ENCODE measurements at regions not wholly inside any gene's neighbourhood (a gene's known extent, or its start where the extent isn't known, plus 50 kb on each side); places are given as distances from the start of the nearest gene placed in this dataset.

- Histone ChIP-seq H3F3A (ENCODE audit: low read depth) (no peaks in the 10 kb centered on the region), H3K79me2 (ENCODE audit: insufficient read depth, low read length) (no peaks in the 10 kb centered on the region), H3K27me3 (ENCODE audit: insufficient read depth, low read length, poor library complexity, severe bottlenecking) (no peaks in the 10 kb centered on the region), H3K4me1 (ENCODE audit: insufficient read depth, low read length, poor library complexity, severe bottlenecking) (no peaks in the 10 kb centered on the region), H2AFZ (ENCODE audit: low read length) (no peak overlapping the region), H3K9me3 (ENCODE audit: insufficient read depth, low read depth, low read length) (no peaks in the 10 kb centered on the region), H3K4me2 (ENCODE audit: low read depth, low read length, poor library complexity, severe bottlenecking) (no peak overlapping the region), H3K36me3 (ENCODE audit: insufficient read depth, low read length) (no peaks in the 10 kb centered on the region), H4K20me1 (ENCODE audit: insufficient read depth, low read length, poor library complexity, severe bottlenecking) (no peaks in the 10 kb centered on the region), H3K4me3 (ENCODE audit: low read length, poor library complexity, severe bottlenecking) (no peak overlapping the region), H3K9ac (ENCODE audit: low read depth, low read length, poor library complexity, severe bottlenecking) (no peak overlapping the region), H3K9me2 (replicated peaks; ENCODE audit: low read depth, low read length) (no peaks in the 10 kb centered on the region)
- no peak for TF ChIP-seq EZH2phosphoT487 (IDR thresholded peaks at IDR 0.05; ENCODE audit: borderline replicate concordance)
- no peak for TF ChIP-seq CTCF (conservative IDR thresholded peaks at IDR 0.05; ENCODE audit: low read length)
Observed at GRCh38 chr3:146382386-146382785, 87.0 kb downstream of the PLSCR2 start.

- Histone ChIP-seq H3K4me3 (ENCODE audit: low read length, poor library complexity, severe bottlenecking) (no peak overlapping the region), H4K20me1 (ENCODE audit: insufficient read depth, low read length, poor library complexity, severe bottlenecking) (no peaks in the 10 kb centered on the region), H3F3A (ENCODE audit: low read depth) (no peaks in the 10 kb centered on the region), H3K27me3 (ENCODE audit: insufficient read depth, low read length, poor library complexity, severe bottlenecking) (no peaks in the 10 kb centered on the region), H3K79me2 (ENCODE audit: insufficient read depth, low read length) (no peaks in the 10 kb centered on the region), H2AFZ (ENCODE audit: low read length) (no peak overlapping the region), H3K36me3 (ENCODE audit: insufficient read depth, low read length) (no peaks in the 10 kb centered on the region), H3K9me2 (replicated peaks; ENCODE audit: low read depth, low read length) (no peaks in the 10 kb centered on the region), H3K4me1 (ENCODE audit: insufficient read depth, low read length, poor library complexity, severe bottlenecking) (no peaks in the 10 kb centered on the region), H3K9me3 (ENCODE audit: insufficient read depth, low read depth, low read length) (no peaks in the 10 kb centered on the region), H3K9ac (ENCODE audit: low read depth, low read length, poor library complexity, severe bottlenecking) (no peak overlapping the region), H3K4me2 (ENCODE audit: low read depth, low read length, poor library complexity, severe bottlenecking) (no peak overlapping the region)
- no peak for TF ChIP-seq EZH2phosphoT487 (IDR thresholded peaks at IDR 0.05; ENCODE audit: borderline replicate concordance)
- no peak for TF ChIP-seq CTCF (conservative IDR thresholded peaks at IDR 0.05; ENCODE audit: low read length)
Observed at GRCh38 chr3:146380046-146380445, 89.3 kb downstream of the PLSCR2 start.

GRCh38 chr3:146375219-146375618 lies 94.1 kb downstream of the PLSCR2 start:
- no peak for TF ChIP-seq CTCF (conservative IDR thresholded peaks at IDR 0.05; ENCODE audit: low read length)
- no peak for TF ChIP-seq EZH2phosphoT487 (IDR thresholded peaks at IDR 0.05; ENCODE audit: borderline replicate concordance)
- Histone ChIP-seq H3F3A (ENCODE audit: low read depth) (no peaks in the 10 kb centered on the region), H3K27me3 (ENCODE audit: insufficient read depth, low read length, poor library complexity, severe bottlenecking) (no peaks in the 10 kb centered on the region), H3K9me2 (replicated peaks; ENCODE audit: low read depth, low read length) (no peaks in the 10 kb centered on the region), H3K4me1 (ENCODE audit: insufficient read depth, low read length, poor library complexity, severe bottlenecking) (no peaks in the 10 kb centered on the region), H3K79me2 (ENCODE audit: insufficient read depth, low read length) (no peaks in the 10 kb centered on the region), H2AFZ (ENCODE audit: low read length) (no peak overlapping the region), H3K4me3 (ENCODE audit: low read length, poor library complexity, severe bottlenecking) (no peak overlapping the region), H3K36me3 (ENCODE audit: insufficient read depth, low read length) (no peaks in the 10 kb centered on the region), H4K20me1 (ENCODE audit: insufficient read depth, low read length, poor library complexity, severe bottlenecking) (no peaks in the 10 kb centered on the region), H3K9me3 (ENCODE audit: insufficient read depth, low read depth, low read length) (no peaks in the 10 kb centered on the region), H3K4me2 (ENCODE audit: low read depth, low read length, poor library complexity, severe bottlenecking) (no peak overlapping the region), H3K9ac (ENCODE audit: low read depth, low read length, poor library complexity, severe bottlenecking) (no peak overlapping the region)
